ENCODE measurements at regions not wholly inside any gene's neighbourhood (a gene's known extent, or its start where the extent isn't known, plus 50 kb on each side); places are given as distances from the start of the nearest gene placed in this dataset.

DNA sequence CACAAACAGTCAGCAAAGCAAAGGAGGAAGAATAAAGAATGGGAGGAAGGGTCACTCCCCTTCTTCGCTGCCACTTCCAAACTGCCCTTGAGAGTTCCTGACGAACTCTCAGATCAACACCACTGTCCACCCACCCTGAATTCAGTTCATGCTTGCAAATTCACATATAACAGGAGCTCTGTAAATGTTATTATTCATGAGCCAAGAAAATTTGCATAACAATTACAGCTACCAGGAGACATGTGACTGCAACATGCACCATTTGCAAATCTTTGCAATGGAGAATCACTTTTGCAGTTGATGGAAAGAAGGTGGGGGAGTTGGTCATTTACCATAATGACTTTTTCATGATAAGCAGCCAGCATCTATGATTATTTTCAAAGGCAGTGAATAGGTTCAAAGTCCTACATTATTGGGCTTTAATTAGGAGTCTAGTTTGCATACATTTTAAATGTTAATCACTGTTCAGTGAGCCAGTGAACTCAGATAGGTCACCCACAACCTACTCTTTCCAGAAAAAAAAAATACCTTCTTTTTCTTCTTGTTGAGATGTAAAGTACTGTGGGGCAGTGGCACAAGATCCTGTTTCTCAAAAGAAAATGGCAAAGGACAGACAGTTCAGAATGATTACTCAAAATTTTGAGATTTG lies 149.7 kb downstream of the CAAP1 start:
- DNase-seq (ENCODE audit: low read depth), result no peak

DNA sequence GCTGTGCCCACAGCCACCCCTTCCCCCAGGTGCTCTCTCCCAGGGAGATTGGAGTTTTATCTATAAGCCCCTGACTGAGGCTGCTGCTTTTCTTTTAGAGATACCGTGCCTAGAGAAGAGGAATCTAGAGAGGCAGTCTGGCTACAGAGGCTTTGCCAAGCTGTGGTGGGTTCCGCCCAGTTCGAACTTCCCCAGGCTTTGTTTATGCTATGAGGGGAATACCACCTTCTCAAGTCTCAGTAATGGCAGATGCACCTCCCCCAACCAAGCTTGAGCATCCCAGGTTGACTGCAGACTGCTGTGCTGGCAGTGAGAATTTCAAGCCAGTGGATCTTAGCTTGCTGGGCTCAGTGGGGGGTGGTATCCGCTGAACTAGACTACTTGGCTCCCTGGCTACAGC lies 157.4 kb downstream of the CAAP1 start:
- no peak for DNase-seq (ENCODE audit: low read depth)

DNA sequence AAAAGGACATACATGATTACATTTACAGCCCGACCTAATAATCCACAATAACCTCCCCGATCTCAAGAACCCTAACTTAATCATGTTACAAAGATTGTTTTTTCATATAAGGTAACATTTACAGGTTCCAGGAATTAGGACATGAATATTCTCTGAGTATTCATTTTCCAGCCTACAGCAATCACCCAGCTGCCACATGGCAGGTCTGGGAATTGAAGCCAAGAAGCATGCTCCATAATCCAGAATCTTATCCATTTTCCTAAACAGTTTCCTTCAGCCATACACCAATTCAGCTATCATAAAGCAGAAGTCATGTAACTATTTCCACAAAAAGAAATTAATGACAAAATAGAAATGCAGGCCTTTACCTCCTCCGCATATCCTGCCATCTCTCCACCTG lies 163.4 kb downstream of the CAAP1 start:
- DNase-seq (ENCODE audit: low read depth), result no peak

DNA sequence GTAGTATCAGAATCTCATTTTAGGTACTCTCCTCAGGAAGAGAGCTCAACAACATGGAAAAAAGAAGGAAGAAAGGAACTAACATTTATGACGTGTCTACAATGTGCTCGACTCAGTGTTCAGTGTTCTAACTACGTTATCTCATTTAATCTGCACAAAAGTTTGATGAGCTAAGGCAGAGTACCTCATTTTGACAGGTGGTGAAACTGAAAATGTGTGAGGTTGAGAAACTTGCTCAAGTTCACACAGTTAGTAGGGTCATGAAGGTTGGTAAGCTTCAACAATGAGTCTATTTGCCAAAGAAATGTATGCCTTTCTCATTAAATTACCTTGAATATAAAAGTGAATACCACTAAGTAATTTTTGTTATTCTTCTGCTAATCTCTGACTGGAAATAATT lies 165.1 kb downstream of the CAAP1 start:
- no peak for DNase-seq (ENCODE audit: low read depth)

DNA sequence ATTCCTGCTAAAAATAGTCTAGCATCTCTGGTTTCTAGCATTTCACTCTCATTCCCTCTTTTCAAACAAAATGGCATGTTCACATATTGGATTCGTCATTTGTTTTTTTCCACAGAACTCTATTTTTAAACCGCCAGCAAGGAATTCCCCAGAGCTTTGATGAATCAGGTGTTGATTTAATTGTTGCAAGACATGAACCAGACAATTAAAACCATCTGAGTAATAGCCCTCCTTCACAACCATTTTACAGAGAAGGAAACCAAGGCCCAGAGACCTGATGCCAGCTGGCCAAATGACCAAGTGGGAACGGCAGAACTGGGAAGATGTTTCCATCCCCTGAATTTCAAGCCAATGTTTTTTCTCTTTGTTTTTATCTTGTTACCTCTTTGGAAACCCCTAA lies 167.0 kb downstream of the CAAP1 start:
- peak; percentile 9 for DNase-seq (ENCODE audit: low read depth)

DNA sequence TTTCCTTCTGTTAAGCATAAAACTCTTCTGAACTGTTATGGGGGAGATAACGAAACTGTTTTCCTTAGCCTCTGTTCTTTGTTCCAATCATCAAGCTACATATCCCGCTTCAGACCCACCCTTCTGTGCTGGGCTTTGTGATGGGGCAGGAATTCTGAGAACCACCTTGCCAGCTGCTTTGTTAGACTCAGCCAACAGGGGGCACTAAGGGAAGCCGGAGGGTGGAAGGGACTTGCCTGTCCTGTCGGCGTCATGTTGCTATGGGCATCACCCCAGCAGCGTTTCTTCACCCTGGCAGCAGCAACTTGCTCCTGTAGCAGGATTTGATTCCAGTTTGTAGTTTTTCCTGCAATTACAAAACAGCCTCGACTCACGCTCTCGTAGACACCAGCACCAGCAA lies 169.1 kb downstream of the CAAP1 start:
- DNase-seq (ENCODE audit: low read depth), result peak; percentile 54

DNA sequence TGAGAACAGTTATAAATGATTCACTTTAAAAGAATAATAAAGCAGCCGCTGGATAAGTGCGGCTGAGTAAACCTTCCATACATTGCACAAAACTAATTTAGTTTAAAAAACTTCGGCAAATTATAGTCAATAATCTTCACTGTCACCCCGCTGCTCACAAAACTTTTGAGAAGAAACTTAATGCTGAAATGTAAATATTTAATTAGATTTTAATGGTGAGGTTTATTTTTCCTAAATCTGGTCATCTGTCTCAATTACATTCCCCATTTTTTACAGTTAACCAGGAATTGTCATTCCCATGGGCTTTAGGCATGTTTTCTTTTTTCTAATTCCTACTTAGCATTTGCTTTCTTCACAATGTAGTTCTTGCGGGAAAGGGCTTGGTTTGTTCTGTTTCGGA lies 169.8 kb downstream of the CAAP1 start:
- no peak for DNase-seq (ENCODE audit: low read depth)

DNA sequence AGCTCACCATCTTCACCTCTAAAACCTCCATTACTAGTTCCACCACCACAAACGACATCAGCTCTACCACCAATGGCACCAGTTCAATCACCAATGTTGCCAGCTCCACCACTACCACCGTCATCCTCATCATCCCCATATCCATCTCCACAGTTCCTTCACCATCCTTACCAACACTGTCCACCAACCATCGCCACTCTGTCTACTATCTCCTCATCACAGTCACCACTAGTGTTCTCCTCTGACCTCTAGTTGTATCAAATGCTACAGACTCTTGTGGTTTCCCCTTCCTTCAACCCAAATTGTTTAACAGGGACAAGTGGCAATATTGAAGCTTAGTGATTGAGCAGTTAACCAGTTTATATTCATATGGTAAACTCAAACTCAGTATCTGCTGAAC lies 182.6 kb downstream of the CAAP1 start:
- no peak for DNase-seq (ENCODE audit: low read depth)

DNA sequence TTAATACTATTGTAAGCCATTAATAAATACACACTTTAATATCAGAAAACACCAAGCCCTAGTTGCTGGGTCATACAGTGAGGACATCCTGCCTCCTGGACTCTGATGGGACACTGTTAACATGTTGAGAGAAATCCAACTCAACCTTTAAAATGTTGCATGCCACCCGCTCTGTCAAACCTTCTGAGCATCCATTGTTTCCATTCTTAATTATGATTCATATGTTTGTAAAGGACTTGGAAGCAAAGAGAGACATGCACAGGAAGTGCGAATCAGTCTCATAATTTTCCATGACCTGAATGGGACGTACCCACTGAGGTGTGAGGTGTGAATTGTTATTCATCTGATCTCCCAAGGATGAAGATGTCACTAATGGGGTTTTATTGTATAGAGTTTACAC lies 186.4 kb downstream of the CAAP1 start:
- no peak for DNase-seq (ENCODE audit: low read depth)

DNA sequence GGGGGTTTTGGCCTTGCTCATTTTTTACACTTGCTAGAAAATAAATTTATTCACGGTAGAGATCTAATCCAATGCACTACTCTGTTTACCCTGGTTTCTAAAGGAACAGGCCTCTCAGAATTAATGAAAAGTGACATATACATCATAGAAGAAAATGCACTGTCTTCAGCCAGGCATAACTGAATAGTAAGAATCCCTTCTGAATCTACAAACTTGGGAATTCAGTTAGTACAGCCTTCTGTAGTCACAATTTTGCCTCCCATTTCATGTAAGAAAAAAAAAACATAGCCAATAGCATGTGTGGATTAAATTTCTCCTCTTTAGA lies 197.3 kb downstream of the CAAP1 start:
- no peak for DNase-seq (ENCODE audit: low read depth)

DNA sequence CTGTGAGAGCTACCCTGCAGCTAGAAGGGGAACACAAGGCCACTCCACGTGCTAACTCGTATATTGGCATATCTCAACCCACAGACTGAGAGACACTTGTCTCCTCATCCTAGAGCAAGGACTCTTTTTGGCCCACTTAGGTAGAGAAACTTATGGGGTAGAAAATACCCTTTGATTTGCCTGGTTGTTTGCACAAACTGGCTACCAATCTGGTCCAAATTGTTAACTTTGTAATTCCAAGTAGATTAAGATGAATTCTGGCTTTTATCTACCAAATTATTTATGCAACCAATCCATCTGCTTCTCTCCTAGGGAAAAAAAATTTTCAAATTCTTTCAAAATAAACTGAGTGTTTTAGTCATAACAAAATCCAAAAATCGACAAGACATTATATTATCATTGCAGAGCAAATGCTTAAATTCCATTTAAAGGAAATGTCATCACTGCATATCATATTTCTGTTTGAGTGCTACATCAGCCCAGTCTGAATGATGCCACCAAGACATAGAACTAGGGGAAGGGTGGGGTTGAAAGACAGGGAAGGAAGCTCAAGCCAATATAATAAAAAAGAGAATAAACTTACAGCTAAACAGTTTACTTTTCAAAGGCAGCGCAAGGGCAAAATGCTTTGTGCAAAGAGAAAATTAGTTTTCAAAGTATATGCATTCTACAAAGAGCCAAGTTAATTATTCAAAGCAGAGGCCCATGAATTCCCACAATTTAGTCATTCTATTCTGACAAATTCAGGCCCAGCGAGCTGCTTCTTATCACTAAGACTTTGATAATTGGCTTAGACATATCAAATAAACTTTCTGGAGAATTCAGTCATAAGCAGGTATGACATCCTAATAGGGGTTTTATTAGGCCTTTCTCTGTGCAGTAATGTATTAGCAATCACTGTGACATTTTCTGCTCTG lies 198.0 kb downstream of the CAAP1 start:
- no peak for DNase-seq (ENCODE audit: low read depth)

DNA sequence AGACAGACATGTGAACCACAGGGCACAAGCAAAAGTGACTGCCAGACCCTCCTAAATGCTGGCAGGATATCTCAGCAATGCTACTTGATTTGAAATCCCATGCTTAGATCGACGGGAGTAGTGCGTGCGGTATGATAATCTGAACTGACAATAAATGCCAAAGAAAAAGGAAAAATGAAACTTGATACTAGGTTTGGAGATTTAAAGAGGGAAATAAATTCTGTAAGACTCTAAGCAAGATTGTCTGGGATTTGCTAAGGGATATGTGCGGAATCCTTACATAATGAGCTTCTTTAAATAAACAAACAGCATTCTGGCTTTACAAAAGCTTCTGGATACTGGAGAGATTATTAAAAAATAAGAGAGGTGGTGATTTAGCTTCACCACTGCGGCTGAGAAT lies 203.6 kb downstream of the CAAP1 start:
- DNase-seq (ENCODE audit: low read depth), result no peak

DNA sequence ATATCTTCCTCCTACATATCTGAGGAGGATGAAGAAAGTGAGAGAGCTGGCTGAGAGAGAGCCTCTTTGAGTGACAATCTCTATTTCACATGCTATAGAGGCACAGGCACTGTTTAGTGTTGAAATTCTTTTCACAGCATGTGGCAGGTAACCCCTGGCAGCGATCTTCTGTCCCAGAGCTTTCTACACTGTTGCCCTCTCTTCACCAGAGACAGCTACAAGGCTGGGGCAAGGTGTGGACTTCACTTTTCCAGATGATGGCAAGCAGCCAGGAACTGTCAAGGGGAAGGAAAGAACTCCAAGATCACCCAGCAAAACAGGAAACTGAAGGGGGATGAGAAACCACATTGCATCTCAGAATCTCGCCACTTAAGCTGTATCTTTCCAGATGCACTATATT lies 205.2 kb downstream of the CAAP1 start:
- DNase-seq (ENCODE audit: low read depth), result no peak

DNA sequence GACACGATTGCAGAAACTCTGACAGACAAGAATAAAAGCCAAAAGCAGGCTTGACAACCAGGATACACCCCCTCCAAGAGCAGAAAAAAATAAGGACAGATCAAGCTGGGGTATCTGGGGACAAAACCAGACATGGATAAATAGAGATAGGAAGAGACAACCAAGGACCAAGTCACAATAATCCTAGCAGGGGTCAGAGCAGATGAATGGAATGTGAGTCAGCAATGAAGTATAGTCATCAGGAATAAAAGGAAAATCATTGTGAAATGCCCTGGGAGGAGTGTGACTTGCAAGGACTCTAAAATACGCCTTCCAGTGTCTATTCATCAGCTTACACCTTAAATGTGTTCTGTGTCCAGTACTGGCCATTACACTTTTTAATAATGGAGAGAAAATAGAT lies 206.8 kb downstream of the CAAP1 start:
- DNase-seq (ENCODE audit: low read depth), result no peak

DNA sequence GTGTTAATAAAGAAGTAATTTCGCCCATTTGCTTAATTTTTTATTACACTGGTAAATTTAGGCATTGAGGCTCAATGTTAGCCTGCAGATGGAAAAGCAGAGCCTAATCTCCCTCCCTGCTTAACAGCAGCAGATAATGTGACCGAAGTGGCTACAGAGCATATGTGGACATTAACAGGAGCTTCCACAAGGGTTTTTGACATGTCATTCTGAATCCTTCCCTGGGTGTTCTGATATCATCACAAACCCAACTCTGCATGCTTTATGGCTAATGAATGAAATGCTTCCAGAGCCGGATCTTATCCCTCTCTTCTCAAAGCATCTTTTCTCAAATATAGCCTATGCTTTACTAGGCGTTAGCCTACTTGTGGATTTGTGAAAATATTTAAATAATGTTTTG lies 208.6 kb downstream of the CAAP1 start:
- DNase-seq (ENCODE audit: low read depth), result no peak

DNA sequence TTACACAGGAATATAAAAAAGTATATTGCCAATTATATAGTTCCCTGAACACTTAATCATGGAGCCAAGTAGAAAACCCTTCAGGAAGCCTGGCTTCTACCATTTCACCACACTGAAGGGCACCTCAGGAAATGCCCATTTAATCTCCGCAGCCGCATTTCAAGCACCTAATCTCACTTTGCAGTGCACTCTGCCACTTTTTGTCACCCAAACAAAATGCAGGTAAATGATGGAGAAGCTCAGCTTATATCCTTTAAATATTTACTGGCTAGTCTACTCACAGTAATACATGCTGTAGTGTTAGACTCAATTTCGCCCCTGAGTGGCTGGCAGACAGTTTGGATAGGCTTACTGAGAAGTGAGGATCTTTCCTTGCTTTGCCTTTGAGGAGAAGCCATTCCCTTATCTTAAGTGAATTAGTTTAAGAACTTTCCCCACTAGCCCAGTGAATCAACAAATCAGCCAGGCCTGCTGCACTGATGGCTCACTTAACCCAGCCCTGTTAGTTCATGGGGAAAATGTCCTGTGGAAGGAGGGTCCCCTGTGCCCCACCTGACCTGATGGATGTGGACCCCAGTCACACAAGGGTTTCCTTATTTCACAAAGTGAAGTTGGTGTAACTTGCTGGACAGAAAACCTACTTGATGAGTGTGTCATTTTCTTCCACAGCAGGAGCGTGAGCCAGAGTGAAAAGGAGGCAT lies 209.7 kb downstream of the CAAP1 start:
- no peak for DNase-seq (ENCODE audit: low read depth)

DNA sequence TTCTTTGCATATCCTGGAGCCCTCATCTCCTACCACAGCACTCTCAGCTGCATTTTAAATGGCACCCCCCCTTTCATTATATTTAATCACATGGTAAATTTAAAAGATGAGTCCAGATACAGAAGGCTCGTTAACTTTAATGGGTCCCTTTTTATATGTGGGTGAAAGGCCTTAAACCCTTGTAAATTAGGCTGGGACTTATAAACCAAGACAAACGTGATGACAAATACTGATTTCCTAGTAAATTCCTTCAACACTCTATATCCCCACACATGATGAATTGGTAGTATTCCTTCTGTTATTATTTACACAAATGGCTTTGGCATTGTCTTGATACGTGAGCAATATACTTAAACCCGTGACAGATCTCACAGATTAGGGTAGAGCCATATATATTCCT lies 210.6 kb downstream of the CAAP1 start:
- DNase-seq (ENCODE audit: low read depth), result no peak

DNA sequence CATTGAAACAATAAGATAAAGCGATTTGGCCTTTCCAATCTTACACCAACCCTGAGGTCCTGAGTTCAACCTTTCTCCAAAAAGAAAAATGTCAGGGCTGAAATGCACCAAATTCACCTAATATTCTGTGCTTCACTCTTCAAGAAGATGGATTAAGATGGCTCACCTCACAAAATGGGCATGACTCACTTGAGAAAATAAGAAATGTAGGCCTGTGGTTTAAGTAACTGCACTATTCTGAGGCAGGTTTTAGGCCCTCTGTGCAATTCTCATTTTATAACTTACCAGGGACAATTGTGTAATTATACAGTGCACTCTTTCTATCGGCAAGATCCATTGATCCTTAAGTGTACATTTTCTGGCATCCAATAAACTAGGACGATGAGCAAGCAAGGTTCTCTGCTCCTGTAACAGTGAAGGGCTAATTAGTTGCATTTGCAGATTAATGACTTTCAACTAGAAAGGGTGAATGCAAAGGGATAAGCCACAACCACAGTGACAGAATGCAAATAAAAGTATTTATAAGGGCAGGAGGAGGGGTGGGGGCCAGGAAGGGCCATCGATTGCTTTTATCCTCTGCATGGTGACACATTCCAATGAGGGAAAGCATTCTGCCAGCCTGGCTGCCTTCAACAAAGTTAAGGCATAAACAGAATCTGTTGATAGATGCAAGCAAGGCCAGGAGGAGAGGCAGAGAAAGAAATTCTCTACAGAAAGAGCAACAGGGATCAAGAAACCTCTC lies 214.5 kb downstream of the CAAP1 start:
- DNase-seq (ENCODE audit: low read depth), result no peak

DNA sequence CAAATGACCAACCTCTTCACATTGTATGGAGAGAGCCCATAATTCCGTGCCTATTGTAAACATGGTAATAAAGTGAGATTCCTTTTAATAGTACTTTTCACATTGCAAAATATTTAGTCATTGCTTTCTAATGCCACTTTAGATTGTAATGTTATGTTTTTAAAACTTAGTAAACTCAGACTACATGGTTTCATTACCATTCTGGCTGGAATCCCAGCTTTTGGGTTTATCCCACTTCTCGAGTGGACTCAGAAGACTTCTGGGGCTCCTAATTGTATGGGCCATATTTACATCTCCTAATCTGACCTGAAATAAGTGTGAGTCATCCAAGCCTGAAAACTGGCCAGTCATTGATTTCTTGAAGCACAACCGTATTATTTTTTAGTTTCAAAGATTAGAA lies 217.6 kb downstream of the CAAP1 start:
- DNase-seq (ENCODE audit: low read depth), result no peak

DNA sequence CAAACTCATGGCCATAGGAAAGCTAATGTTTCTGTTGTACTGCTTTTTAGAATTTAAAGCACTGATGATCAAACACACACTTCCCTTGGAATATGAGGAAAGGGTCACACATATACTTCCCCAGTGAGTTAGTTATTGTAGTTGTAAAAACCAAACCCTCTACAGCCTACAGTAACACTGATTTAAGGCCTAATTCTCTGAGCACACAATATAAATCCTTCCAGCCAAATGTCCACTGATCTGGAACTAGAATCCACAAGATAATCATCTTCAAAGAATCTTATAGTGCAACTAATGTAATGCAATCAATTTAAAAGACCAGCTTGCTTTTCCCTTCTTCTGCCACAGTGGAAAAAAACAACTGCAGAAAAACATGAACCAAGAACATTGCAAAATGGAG lies 219.3 kb downstream of the CAAP1 start:
- no peak for DNase-seq (ENCODE audit: low read depth)

DNA sequence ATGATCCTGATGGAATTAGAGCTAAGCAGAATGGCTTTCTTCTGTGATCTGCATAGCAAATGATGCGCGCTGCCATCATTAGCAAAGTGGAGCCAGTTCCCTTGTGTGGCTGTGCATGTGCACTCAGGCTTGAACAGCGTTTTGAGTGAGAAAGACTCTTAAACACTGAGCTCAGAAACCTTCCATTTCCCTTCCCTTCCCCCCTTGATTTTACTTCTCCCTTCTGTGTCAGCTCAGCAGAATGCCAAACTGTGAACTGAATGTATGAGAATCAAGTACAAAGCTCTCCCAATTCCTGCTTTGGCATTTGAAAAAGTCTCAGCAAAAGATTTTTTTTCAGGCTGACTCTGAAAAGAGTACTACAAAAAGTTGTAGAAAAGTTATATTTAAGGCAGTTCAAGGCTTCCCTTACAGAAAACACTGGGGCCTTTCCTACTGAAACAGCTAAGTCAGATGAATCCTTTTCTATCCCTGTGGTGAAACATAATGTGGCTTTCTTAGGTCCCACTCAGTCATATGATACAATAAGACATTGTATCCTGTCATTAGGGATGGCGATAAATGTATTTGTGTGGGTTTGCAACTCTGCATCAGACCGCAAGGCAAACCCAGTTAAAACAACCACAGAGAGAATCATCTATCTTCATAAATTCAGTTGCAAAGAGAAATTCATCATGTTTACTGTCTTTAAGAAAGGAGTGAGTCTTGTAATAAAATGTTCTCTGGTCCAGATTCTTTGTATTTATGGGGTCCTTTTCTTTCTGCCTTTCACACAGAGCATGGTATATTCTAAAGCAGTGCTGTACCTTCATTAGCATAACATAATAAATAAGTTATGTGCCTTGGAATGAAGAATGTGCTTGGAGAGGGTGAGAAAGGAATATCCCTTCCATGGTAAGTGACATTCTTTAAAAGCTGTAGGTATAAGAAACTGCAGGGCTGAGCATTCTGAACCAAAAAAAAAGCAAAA lies 222.6 kb downstream of the CAAP1 start:
- no peak for DNase-seq (ENCODE audit: low read depth)
